GM21786 (cell line): ENCODE measurements at regions not wholly inside any gene's neighbourhood (a gene's known extent, or its start where the extent isn't known, plus 50 kb on each side); places are given as distances from the start of the nearest gene placed in this dataset.
A peak's percentile ranks its signal among the peaks of the same experiment; 100 is the strongest.

Source experiments
- ATAC-seq: cut with Tn5 transposase; IDR thresholded peaks from one replicate; pipeline ENCODE4 v1.9.1; 2021; ENCODE audit not compliant: unreplicated experiment

GRCh38 chr5:175765858-175766257 is 105.5 kb upstream of the CPLX2 start:
- ATAC-seq: no peak

DNA sequence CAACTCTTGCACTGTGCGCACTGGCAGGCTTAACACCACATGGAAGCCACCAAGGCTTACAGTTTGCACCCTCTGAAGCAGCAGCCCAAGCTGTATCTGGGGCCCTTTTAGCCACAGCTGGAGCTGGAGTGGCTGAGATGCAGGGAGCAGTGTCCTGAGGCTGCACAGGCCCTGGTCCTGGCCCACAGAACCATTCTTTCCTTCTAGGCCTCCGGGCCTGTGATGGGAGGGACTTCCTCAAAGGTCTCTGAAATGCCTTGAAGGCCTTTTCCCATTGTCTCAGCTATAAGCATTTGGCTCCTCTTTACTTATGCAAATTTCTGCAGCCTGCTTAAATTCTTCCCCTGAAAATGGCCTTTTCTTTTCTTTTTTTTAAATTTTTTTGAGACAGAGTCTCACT is 104.4 kb upstream of the CPLX2 start:
- ATAC-seq: no peak

DNA sequence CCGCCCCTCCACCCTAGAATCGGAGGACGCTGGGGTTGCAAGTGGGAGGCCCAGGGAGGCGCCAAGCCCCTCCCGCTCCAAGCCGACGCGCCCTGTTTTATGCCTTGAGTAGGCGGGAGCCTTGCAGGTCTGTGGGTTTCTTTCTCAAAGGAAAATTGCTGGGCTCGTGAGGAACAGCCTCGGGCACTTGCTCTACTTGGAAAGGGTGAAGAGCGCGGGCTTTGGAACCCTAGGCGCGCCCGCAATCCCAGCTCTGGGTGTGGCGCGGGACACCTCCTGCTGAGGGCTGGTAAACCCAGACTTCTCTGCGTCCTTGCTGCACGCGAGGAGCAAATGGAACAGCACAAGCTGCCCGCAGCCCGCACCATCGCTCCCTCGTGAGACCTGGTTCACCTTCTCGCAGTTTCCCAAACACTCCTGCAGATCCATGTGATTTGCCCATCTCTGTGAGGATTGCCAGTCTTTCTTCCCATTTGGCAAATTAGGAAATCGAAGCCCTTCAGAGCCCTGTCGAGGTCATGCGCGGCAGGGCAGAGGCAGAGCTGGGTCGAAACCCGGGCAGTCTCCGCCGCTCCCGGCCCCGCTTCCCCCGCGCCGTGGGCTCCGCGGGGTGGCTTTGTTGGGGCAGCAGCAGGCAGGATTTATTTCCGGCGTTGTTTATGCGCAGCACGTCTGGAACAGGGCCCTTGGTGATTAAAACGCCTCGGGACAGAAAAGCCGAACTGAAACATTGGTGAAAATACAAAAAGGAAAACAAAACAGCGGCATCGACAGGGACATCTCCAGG is 98.4 kb upstream of the CPLX2 start:
- ATAC-seq: no peak

GRCh38 chr5:175773534-175774070 is 97.8 kb upstream of the CPLX2 start:
- no peak for ATAC-seq

- ATAC-seq: no peak
Measured at GRCh38 chr5:175775416-175775815, 96.0 kb upstream of the CPLX2 start.

GRCh38 chr5:175778951-175779503 is 92.4 kb upstream of the CPLX2 start:
- no peak for ATAC-seq

- ATAC-seq: no peak
Measured at GRCh38 chr5:175783739-175784138, 87.6 kb upstream of the CPLX2 start.

GRCh38 chr5:175784230-175784629 is 87.1 kb upstream of the CPLX2 start:
- no peak for ATAC-seq

GRCh38 chr5:175785681-175786080 is 85.7 kb upstream of the CPLX2 start:
- no peak for ATAC-seq

DNA sequence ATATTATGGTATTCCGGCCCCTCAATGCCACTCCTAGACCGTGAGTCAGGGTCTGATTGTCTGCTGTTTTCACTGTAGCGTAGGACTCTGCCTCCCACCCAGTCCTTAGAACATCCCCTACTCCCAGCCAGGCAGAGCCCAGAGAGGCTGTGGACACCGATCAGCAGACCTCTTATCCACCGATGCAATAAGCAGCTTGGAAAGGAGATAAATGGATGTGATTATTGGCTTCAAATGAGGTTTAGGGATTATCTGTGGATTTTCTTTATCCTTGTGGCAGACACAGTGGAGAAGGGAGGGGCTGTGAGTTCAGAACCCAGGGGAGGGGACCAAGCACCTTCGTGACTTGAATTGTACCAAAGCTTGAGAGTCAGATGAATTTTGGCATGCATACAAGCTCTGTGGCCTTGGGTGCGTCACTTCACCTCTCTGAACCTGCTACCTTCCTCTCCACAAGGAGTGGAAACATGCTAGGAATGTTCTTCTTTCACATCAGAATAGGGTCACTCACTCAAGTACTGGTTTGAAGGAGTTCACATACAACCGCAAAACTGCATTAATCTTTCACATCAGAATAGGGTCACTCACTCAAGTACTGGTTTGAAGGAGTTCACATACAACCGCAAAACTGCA is 83.1 kb upstream of the CPLX2 start:
- no peak for ATAC-seq

- ATAC-seq: no peak
Measured at GRCh38 chr5:175789670-175790069, 81.7 kb upstream of the CPLX2 start.

DNA sequence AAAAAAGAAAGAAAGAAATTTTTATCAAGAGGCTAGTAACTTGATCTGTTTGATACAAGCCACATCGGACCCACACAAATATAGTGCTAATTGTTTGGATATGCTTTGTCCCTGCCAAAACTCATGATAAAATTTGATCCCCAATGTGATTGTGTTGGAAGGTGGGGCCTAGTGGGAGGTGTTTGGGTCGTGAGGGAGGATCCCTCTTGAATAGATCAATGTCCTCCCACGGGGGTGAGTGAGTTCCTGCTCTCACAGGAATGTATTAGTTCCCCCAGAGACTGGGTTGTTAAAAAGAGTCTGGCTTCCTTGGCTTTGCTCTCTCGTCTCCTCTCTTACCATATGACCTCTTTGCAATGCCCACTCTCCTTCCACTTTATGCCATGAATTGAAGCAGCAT is 80.6 kb upstream of the CPLX2 start:
- no peak for ATAC-seq

DNA sequence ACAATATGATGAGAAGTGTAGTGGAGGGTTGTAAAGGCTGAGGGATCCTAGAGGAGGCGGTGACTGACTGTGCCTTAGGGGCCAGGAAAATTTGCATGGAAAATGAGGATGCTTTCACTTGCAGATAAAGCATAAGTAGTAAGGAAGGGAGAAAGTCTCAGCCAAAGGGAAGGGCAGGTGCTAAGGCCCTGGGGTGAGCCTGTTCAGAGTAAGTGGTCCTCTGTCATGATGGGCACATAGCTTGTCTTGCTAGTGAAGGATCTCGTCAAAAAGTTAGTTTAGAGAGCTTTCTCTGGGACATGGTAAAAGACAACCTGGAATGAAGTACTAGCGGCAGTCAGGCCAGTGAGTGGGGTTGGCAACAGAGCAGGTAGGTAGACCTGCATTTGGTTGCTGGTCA is 75.4 kb upstream of the CPLX2 start:
- no peak for ATAC-seq

GRCh38 chr5:175796536-175797499 is 74.6 kb upstream of the CPLX2 start:
- ATAC-seq: peak; percentile 84

GRCh38 chr5:175797521-175798038 is 73.8 kb upstream of the CPLX2 start:
- no peak for ATAC-seq

DNA sequence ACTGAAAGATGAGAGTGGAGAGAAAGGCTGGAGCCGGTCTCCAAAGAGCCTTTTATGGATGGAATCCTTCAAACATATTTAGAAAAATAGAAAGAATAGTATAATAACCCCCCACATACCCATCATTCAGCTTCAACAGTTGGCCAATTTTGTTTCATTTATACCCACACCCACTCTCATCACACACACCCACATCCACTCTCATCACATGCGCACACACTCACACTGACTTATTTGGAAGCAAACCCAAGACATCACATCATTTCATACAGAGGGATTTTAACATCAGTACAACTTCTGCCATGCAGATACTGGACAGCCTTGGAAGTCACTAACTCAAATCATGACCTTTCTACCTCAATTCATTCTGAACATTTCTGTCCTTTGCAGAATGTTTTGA is 72.8 kb upstream of the CPLX2 start:
- ATAC-seq: no peak

GRCh38 chr5:175800656-175801081 is 70.7 kb upstream of the CPLX2 start:
- no peak for ATAC-seq

DNA sequence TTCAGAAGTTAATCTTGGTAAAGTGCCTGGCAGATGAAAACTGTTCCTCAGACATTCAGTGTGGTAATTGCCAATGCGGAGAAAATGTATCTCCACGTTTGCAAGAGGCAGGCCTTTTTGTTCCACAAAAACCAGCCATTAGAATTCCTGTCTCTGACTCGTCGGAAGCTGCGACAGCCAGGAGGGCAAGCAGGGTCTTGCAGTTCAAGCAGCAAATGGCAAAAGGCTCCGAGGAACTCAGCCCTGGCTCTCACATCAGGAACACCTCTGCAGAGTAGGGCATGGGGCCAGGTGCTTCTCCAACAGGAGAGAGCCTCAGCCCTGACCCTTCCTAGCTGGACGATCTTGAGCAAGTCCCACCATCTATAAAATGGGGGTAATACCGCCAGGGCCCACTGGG is 69.0 kb upstream of the CPLX2 start:
- no peak for ATAC-seq

GRCh38 chr5:175803254-175803653 is 68.1 kb upstream of the CPLX2 start:
- ATAC-seq: no peak

- ATAC-seq: no peak
Measured at GRCh38 chr5:175803736-175804454, 67.5 kb upstream of the CPLX2 start.
